Activated B cell treated with CpG ODN at 0.5 μM for 24 hours (primary cell): ENCODE measurements at regions not wholly inside any gene's neighbourhood (a gene's known extent, or its start where the extent isn't known, plus 50 kb on each side); places are given as distances from the start of the nearest gene placed in this dataset.
"Not testable (repeated sequence)": the region's sequence is repeated elsewhere in the genome, so short reads cannot be mapped to it uniquely, and the experiment has no call there.

Source experiments
- ATAC-seq: fragments of 200-7000 bp; cut with Tn5 transposase; one replicate; pipeline ENCODE4 v1.10.0; 2021; ENCODE audit warnings: low read depth, mild to moderate bottlenecking, moderate library complexity
- CTCF ChIA-PET: fragments of 350-600 bp; sonication (Branson Sonifier 250); formaldehyde crosslinking; loops from one replicate; lab custom pipeline; 2021; ENCODE audit warnings: antibody characterized with exemption; lab: Charles Lee
- POLR2A ChIA-PET: fragments of 350-600 bp; sonication (Branson Sonifier 250); formaldehyde crosslinking; loops from one replicate; lab custom pipeline; 2021; ENCODE audit warnings: antibody characterized with exemption; lab: Charles Lee
- DNase-seq: peaks from one replicate; pipeline ENCODE4 v3.0.0; 2022
- H3K27ac Mint-ChIP-seq: one replicate; pipeline ENCODE4 v1.8.0; 2020; ENCODE audit warnings: mixed read lengths
- H3K27me3 Mint-ChIP-seq: one replicate; pipeline ENCODE4 v1.8.0; 2021; ENCODE audit warnings: mixed read lengths
- H3K36me3 Mint-ChIP-seq: one replicate; pipeline ENCODE4 v1.8.0; 2021; ENCODE audit warnings: low read depth, mixed read lengths
- H3K4me1 Mint-ChIP-seq: one replicate; pipeline ENCODE4 v1.8.0; 2021; ENCODE audit warnings: mixed read lengths
- H3K4me3 Mint-ChIP-seq: one replicate; pipeline ENCODE4 v1.8.0; 2020; ENCODE audit warnings: mild to moderate bottlenecking, mixed read lengths
- H3K9me3 Mint-ChIP-seq: one replicate; pipeline ENCODE4 v1.8.0; 2020; ENCODE audit warnings: mixed read lengths
- intact Hi-C: fragments of 100-400 bp; cut with micrococcal nuclease; formaldehyde crosslinking; loops from one replicate; pipeline ENCODE4 v1.15.1; 2024
- TF ChIP-seq, protein P1 (sequence below): fragments of 200-600 bp; IDR thresholded peaks from one replicate; pipeline ENCODE4 v1.8.0; 2022; ENCODE audit warnings: antibody characterized with exemption, mild to moderate bottlenecking

GRCh38 chr2:88802026-88802425 lies 110.6 kb downstream of the RPIA start:
- H3K36me3 Mint-ChIP-seq, CTCF ChIA-PET, H3K27me3 Mint-ChIP-seq, DNase-seq, intact Hi-C loops, H3K9me3 Mint-ChIP-seq, POLR2A ChIA-PET, H3K4me3 Mint-ChIP-seq, ATAC-seq, H3K27ac Mint-ChIP-seq, H3K4me1 Mint-ChIP-seq: not testable (repeated sequence)

DNA sequence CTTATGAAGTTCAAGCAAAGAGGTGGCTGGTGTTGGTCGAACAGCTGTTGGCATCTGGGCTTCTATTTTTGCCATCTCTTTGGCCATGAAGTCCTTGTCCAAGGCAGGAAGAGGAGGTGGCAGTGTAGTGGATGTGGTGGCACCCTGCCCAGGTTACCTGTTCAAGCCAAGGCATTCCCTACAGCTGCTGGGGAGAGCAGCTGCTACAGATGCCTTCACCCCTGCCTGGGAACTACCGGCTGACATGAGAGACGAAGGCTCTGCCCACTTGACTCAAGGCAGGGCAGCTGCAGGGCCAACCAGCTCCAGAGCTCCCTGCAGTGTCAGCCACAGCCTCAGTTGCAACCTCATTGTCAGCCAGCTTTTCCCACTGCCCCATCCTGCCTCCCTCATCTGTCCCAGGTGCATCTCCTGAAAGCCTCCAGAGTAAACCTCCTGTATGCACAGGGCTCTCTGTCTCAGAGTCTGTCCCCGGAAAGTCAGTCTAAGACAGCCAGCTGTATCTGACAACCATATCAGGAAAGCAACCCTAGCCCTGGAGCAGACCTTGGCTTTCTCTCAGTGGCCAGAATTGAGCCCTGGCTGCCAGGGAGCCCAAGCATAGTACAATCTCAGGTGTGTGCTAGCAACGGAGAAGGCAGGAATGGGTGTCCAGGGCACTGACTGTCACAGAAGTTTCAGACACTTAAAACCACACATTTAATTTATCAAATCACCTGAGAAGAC lies 115.9 kb downstream of the RPIA start:
- ChIA-PET CTCF (no interaction called here), POLR2A (no interaction called here)
- H3K4me3 Mint-ChIP-seq: no peak overlapping the region
- ATAC-seq: no peak
- no peak overlapping the region for H3K27ac Mint-ChIP-seq
- no peak for DNase-seq
- H3K4me1 Mint-ChIP-seq: no peaks in the 10 kb centered on the region
- H3K9me3 Mint-ChIP-seq: no peaks in the 10 kb centered on the region
- no peaks in the 10 kb centered on the region for H3K27me3 Mint-ChIP-seq
- TF ChIP-seq, protein P1, sequence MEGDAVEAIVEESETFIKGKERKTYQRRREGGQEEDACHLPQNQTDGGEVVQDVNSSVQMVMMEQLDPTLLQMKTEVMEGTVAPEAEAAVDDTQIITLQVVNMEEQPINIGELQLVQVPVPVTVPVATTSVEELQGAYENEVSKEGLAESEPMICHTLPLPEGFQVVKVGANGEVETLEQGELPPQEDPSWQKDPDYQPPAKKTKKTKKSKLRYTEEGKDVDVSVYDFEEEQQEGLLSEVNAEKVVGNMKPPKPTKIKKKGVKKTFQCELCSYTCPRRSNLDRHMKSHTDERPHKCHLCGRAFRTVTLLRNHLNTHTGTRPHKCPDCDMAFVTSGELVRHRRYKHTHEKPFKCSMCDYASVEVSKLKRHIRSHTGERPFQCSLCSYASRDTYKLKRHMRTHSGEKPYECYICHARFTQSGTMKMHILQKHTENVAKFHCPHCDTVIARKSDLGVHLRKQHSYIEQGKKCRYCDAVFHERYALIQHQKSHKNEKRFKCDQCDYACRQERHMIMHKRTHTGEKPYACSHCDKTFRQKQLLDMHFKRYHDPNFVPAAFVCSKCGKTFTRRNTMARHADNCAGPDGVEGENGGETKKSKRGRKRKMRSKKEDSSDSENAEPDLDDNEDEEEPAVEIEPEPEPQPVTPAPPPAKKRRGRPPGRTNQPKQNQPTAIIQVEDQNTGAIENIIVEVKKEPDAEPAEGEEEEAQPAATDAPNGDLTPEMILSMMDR: no peak
- intact Hi-C loops: no loop called here
- no peaks in the 10 kb centered on the region for H3K36me3 Mint-ChIP-seq

DNA sequence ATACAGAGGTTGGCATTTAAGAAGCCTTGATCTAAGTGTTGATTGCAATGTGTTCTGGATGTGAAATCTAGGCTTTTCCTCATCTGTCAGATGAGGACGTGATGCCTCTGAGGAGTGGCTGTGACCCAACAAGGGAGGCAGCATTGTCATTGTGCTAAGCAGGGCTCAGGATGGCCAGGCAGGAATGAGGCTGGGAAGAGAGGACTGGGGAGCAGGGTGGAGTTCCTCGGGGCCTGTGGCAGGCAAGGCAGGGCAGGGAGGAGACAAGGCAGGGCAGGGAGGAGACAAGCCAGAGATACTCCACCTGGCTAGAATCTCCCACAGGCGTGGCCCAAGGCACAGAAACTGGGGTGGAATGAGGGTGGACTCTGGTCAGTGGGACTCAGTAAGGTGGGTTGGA lies 116.6 kb downstream of the RPIA start:
- POLR2A ChIA-PET: no interaction called here
- no peaks in the 10 kb centered on the region for H3K4me1 Mint-ChIP-seq
- TF ChIP-seq, protein P1: no peak
- H3K27me3 Mint-ChIP-seq: no peaks in the 10 kb centered on the region
- no peaks in the 10 kb centered on the region for H3K9me3 Mint-ChIP-seq
- DNase-seq (no peak), ATAC-seq (no peak)
- no peak overlapping the region for H3K27ac Mint-ChIP-seq
- CTCF ChIA-PET: no interaction called here
- intact Hi-C loops: no loop called here
- no peaks in the 10 kb centered on the region for H3K36me3 Mint-ChIP-seq
- H3K4me3 Mint-ChIP-seq: no peak overlapping the region

DNA sequence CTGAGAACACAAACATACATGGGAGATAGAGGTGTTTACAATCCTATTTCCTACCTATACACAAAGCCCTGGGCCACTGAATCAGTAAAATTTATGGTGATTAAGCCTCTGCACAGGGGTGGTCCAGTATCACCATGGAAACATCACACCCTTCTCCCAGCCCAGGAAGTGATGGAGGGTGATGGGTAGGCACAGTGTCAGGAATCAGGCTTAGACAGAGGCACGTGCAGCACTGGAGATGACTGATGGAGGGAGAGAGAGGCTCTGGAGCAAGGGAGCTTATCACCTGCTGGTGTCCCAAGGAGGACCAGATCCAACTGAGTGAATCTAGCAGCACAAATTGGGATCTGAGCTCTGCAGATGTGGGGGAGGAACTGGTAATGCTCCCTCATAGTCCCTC lies 117.2 kb downstream of the RPIA start:
- ChIA-PET CTCF (no interaction called here), POLR2A (no interaction called here)
- TF ChIP-seq, protein P1: no peak
- no peak for ATAC-seq
- no peaks in the 10 kb centered on the region for H3K9me3 Mint-ChIP-seq
- intact Hi-C loops: no loop called here
- H3K36me3 Mint-ChIP-seq: no peaks in the 10 kb centered on the region
- no peak overlapping the region for H3K27ac Mint-ChIP-seq
- H3K4me3 Mint-ChIP-seq: no peak overlapping the region
- no peaks in the 10 kb centered on the region for H3K4me1 Mint-ChIP-seq
- no peaks in the 10 kb centered on the region for H3K27me3 Mint-ChIP-seq
- no peak for DNase-seq

DNA sequence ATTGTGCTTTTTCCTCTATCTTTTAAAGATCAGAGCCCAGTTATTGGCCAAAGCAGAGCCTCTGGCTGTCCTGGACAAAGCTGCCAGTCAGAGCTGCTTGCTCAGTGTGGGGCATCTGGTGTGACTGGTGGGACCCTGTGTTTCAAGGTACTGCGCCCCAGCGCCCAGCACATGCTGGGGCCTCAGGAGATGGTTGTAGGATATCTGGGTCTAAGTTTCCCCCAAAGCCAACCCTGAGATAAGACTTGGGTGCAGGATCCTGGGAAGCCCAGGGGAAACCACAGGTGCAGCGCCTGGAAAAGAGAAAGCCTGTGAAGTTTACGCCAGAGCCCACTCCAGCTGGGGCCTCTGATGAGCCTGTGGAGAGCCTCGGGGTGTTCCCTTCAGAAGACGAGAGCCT lies 117.7 kb downstream of the RPIA start:
- H3K27ac Mint-ChIP-seq: no peak overlapping the region
- no peak for ATAC-seq
- H3K9me3 Mint-ChIP-seq: no peaks in the 10 kb centered on the region
- CTCF ChIA-PET: no interaction called here
- no peak for DNase-seq
- no peaks in the 10 kb centered on the region for H3K4me1 Mint-ChIP-seq
- no peak overlapping the region for H3K4me3 Mint-ChIP-seq
- no peaks in the 10 kb centered on the region for H3K36me3 Mint-ChIP-seq
- no peaks in the 10 kb centered on the region for H3K27me3 Mint-ChIP-seq
- TF ChIP-seq, protein P1: no peak
- POLR2A ChIA-PET: no interaction called here
- intact Hi-C loops: no loop called here

DNA sequence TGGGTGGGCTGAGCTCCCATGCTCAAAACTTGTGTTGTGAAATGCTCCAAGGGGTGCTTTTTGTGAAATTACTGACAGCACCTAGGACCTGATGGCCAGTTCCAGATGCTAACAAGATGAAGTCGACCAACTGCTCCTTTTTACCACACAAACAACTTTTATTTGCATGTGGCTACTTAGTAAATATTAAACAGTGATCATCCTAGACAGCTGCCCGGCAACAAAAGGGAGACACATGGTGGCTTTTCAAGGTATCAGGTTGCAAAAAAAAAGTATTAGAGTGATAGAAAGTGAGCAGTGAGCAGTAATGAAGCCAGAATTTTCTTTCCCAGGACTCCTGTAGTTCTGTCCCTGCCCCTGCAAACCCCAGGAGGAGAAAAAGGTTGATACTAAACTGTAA lies 118.5 kb downstream of the RPIA start:
- POLR2A ChIA-PET: no interaction called here
- intact Hi-C loops: no loop called here
- DNase-seq (no peak), ATAC-seq (no peak)
- Mint-ChIP-seq H3K4me3 (no peak overlapping the region), H3K4me1 (no peaks in the 10 kb centered on the region), H3K27me3 (no peaks in the 10 kb centered on the region), H3K36me3 (peaks cover 2% of the 10 kb centered on the region), H3K9me3 (peaks cover 3% of the 10 kb centered on the region), H3K27ac (no peak overlapping the region)
- TF ChIP-seq, protein P1: no peak
- CTCF ChIA-PET: no interaction called here
